ENCODE measurements at regions not wholly inside any gene's neighbourhood (a gene's known extent, or its start where the extent isn't known, plus 50 kb on each side); places are given as distances from the start of the nearest gene placed in this dataset.
A peak's percentile ranks its signal among the peaks of the same experiment; 100 is the strongest.

DNA sequence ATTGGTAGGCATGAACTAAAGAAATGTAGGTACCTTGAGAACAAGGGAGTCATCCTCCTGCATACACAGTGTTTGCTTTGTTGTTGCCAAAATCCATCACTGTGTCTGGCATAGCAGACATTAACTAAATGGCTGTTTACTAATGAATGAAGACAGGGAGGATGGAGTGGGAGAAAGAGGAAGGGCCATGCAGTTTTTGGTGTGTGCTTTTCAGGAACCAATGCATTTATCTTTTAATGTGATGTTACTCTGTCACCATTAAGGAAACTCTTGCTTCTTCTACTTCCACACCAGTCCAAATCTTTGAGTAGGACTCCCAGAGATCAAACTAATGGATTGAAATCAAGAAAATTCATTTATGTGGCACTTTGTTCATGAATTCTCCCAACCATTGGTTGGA lies 55.6 kb upstream of the DUSP10 start:
- TF ChIP-seq, protein P1, sequence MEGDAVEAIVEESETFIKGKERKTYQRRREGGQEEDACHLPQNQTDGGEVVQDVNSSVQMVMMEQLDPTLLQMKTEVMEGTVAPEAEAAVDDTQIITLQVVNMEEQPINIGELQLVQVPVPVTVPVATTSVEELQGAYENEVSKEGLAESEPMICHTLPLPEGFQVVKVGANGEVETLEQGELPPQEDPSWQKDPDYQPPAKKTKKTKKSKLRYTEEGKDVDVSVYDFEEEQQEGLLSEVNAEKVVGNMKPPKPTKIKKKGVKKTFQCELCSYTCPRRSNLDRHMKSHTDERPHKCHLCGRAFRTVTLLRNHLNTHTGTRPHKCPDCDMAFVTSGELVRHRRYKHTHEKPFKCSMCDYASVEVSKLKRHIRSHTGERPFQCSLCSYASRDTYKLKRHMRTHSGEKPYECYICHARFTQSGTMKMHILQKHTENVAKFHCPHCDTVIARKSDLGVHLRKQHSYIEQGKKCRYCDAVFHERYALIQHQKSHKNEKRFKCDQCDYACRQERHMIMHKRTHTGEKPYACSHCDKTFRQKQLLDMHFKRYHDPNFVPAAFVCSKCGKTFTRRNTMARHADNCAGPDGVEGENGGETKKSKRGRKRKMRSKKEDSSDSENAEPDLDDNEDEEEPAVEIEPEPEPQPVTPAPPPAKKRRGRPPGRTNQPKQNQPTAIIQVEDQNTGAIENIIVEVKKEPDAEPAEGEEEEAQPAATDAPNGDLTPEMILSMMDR (IDR thresholded peaks at IDR 0.05; ENCODE audit: low read depth, low read length, missing control alignments) = no peak
- no peak overlapping the region for H3K4me3 ChIP-seq (ENCODE audit: low read depth, low read length)
- no peak for DNase-seq (ENCODE audit: low read depth)

DNA sequence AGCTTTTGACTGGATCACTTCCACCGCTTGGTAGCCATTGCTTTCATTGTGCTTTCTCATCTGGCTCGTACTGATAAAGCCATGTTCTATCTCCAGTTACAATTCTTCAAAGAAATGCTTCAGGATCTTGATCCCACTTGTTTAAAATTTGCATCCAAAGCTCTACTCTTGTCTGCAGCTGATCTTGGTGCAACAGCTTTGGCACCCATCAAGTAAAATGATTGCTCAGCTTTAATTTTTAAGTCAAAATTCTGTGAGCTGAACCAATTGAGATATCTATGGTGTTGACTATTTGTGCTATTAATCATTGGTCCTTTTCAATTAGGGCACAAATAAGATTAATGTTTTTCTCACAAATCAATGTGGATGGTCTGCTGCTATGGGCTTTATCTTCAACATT lies 54.8 kb upstream of the DUSP10 start:
- TF ChIP-seq, protein P1 (IDR thresholded peaks at IDR 0.05; ENCODE audit: low read depth, low read length, missing control alignments) = no peak
- no peak overlapping the region for H3K4me3 ChIP-seq (ENCODE audit: low read depth, low read length)
- DNase-seq (ENCODE audit: low read depth) = no peak

- no peak for DNase-seq (ENCODE audit: low read depth)
- TF ChIP-seq, protein P1 (IDR thresholded peaks at IDR 0.05; ENCODE audit: low read depth, low read length, missing control alignments) = no peak
- H3K4me3 ChIP-seq (ENCODE audit: low read depth, low read length) = no peak overlapping the region
Observed at GRCh38 chr1:221795380-221795779, 53.5 kb upstream of the DUSP10 start.

GRCh38 chr1:221794935-221795334 lies 53.0 kb upstream of the DUSP10 start:
- no peak overlapping the region for H3K4me3 ChIP-seq (ENCODE audit: low read depth, low read length)
- TF ChIP-seq, protein P1 (IDR thresholded peaks at IDR 0.05; ENCODE audit: low read depth, low read length, missing control alignments) = no peak
- no peak for DNase-seq (ENCODE audit: low read depth)

GRCh38 chr1:221794079-221794670 lies 52.3 kb upstream of the DUSP10 start:
- H3K4me3 ChIP-seq (ENCODE audit: low read depth, low read length) = no peak overlapping the region
- peak; percentile 49 for DNase-seq (ENCODE audit: low read depth)
- TF ChIP-seq, protein P1 (IDR thresholded peaks at IDR 0.05; ENCODE audit: low read depth, low read length, missing control alignments) = no peak

DNA sequence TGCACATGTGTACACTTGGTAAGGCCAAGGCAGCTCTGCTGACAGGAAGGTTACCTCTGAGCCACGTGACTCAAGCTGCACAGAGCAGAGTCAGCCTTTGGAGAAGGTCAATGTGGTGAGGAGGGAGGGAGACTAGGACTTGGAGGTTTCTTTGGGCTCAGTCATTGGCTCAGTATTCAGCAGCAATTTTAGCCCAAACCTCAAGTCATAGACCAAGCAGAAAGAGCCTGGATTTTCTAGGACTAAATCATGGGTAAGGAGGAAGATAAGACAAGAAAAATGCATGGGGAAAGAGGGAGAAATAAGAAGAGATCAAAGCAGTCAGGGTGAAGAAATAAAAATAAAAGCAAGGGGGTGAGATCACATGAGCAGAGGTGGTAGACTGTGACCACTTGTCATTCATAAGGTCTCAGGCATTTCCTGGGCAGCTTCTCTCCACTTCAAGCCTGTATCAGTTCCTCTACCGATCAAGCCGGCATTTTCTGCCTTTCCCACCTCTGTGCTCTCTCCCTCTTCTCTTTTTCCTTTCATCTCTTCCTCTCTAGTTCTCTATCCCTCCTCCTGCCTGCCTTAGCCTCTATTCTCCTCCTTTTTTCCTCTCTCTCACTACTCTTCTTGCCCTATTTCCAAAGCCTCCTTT lies 51.7 kb upstream of the DUSP10 start:
- H3K4me3 ChIP-seq (ENCODE audit: low read depth, low read length) = no peak overlapping the region

More for the DNA sequence above, 51.7 kb upstream of the DUSP10 start:
- TF ChIP-seq, protein P1 (IDR thresholded peaks at IDR 0.05; ENCODE audit: low read depth, low read length, missing control alignments) = no peak
- DNase-seq (ENCODE audit: low read depth) = peak; percentile 58

Data from GM12864 (cell line).